DOHH2 (cell line): ENCODE measurements at regions not wholly inside any gene's neighbourhood (a gene's known extent, or its start where the extent isn't known, plus 50 kb on each side); places are given as distances from the start of the nearest gene placed in this dataset.

Source experiments
- H3F3A ChIP-seq: fragments of 200-600 bp; sonication (generic), shearing (Covaris generic); 2 replicates; pipeline ENCODE4 v1.6.0; 2016; ENCODE audit warnings: antibody characterized with exemption, mild to moderate bottlenecking; ENCODE audit not compliant: control insufficient read depth, insufficient read depth
- H3K27ac ChIP-seq: fragments of 200-600 bp; sonication (generic); 2 replicates; pipeline ENCODE4 v1.5.1; 2014; ENCODE audit warnings: low read depth, mild to moderate bottlenecking, low read length, moderate library complexity
- H3K27me3 ChIP-seq: fragments of 200-600 bp; sonication (generic); 2 replicates; pipeline ENCODE4 v1.6.1; 2014; ENCODE audit warnings: mild to moderate bottlenecking, low read length, mixed read lengths; ENCODE audit not compliant: control insufficient read depth
- H3K36me3 ChIP-seq: fragments of 200-600 bp; sonication (generic); 2 replicates; pipeline ENCODE4 v1.6.1; 2014; ENCODE audit warnings: mild to moderate bottlenecking, low read length, moderate library complexity, mixed read lengths; ENCODE audit not compliant: control insufficient read depth
- H3K4me1 ChIP-seq: fragments of 200-600 bp; sonication (generic); 2 replicates; pipeline ENCODE4 v1.6.1; 2014; ENCODE audit warnings: mild to moderate bottlenecking, low read length, mixed read lengths; ENCODE audit not compliant: control insufficient read depth
- H3K4me2 ChIP-seq: fragments of 200-600 bp; sonication (generic); 2 replicates; pipeline ENCODE4 v1.6.0; 2014; ENCODE audit warnings: mild to moderate bottlenecking, low read length, moderate library complexity
- H3K4me3 ChIP-seq: fragments of 200-600 bp; sonication (generic); 2 replicates; pipeline ENCODE4 v1.5.1; 2014; ENCODE audit warnings: mild to moderate bottlenecking, low read length, mixed read lengths
- H3K79me2 ChIP-seq: fragments of 200-600 bp; sonication (generic); 2 replicates; pipeline ENCODE4 v1.6.1; 2014; ENCODE audit warnings: mild to moderate bottlenecking, low read length, mixed read lengths; ENCODE audit not compliant: control insufficient read depth
- H3K9me2 ChIP-seq: fragments of 200-600 bp; sonication (generic); replicated peaks from 2 replicates; pipeline ENCODE4 v1.6.1; 2014; ENCODE audit warnings: mild to moderate bottlenecking, low read length, mixed read lengths; ENCODE audit not compliant: control insufficient read depth
- H3K9me3 ChIP-seq: fragments of 200-600 bp; sonication (generic); 2 replicates; pipeline ENCODE4 v1.6.1; 2014; ENCODE audit warnings: antibody characterized with exemption, low read length, mixed read lengths; ENCODE audit not compliant: control insufficient read depth, insufficient read depth
- H4K20me1 ChIP-seq: fragments of 200-600 bp; sonication (generic); 2 replicates; pipeline ENCODE4 v1.6.0; 2014; ENCODE audit warnings: low read depth, mild to moderate bottlenecking, antibody characterized with exemption, low read length, moderate library complexity; ENCODE audit not compliant: control insufficient read depth, insufficient read depth
- CTCF ChIP-seq: fragments of 200-600 bp; sonication (generic); IDR thresholded peaks from one replicate; pipeline ENCODE4 v1.5.1; 2014; ENCODE audit warnings: antibody characterized with exemption, mild to moderate bottlenecking, low read depth, low read length; ENCODE audit not compliant: poor library complexity, severe bottlenecking
- EZH2phosphoT487 ChIP-seq: fragments of 200-600 bp; sonication (generic); IDR thresholded peaks from 2 replicates; pipeline ENCODE4 v1.6.1; 2017; ENCODE audit warnings: borderline replicate concordance, mild to moderate bottlenecking, antibody characterized with exemption, low read length, moderate library complexity, mixed read lengths

DNA sequence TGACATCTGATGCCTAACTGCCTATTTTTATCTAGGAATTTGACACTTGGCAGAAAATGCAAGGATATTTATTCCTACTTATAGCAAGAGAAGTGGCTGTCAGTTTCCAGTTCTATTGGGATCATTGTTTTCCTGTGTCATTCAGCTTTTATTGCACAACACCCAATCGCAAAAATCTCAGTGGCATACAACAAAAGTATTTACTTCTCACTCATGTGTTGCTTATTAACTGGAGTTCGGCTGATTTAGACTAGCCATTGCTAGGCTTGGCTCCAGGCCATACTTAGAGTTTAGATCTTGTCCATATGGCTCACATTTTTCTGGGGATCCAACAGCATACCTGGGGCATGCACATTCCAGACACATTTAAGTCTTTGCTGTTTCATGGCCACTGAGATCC lies 218.6 kb upstream of the SYT1 start:
- Histone ChIP-seq H3K4me3 (no peak overlapping the region), H3K27ac (no peak overlapping the region), H3K9me2 (no peaks in the 10 kb centered on the region), H4K20me1 (no peaks in the 10 kb centered on the region), H3K36me3 (no peaks in the 10 kb centered on the region), H3F3A (no peaks in the 10 kb centered on the region), H3K27me3 (no peaks in the 10 kb centered on the region), H3K9me3 (no peaks in the 10 kb centered on the region), H3K4me1 (no peaks in the 10 kb centered on the region), H3K79me2 (no peaks in the 10 kb centered on the region), H3K4me2 (no peak overlapping the region)
- TF ChIP-seq CTCF (no peak), EZH2phosphoT487 (no peak)

- Histone ChIP-seq H3K79me2 (no peaks in the 10 kb centered on the region), H4K20me1 (no peaks in the 10 kb centered on the region), H3K27me3 (no peaks in the 10 kb centered on the region), H3K27ac (no peak overlapping the region), H3K4me3 (no peak overlapping the region), H3K36me3 (no peaks in the 10 kb centered on the region), H3K4me1 (no peaks in the 10 kb centered on the region), H3K4me2 (no peak overlapping the region), H3K9me2 (no peaks in the 10 kb centered on the region), H3K9me3 (no peaks in the 10 kb centered on the region), H3F3A (no peaks in the 10 kb centered on the region)
- no peak for TF ChIP-seq CTCF
- no peak for TF ChIP-seq EZH2phosphoT487
These were observed 212.8 kb upstream of the SYT1 start for GRCh38 chr12:78651755-78652154.

DNA sequence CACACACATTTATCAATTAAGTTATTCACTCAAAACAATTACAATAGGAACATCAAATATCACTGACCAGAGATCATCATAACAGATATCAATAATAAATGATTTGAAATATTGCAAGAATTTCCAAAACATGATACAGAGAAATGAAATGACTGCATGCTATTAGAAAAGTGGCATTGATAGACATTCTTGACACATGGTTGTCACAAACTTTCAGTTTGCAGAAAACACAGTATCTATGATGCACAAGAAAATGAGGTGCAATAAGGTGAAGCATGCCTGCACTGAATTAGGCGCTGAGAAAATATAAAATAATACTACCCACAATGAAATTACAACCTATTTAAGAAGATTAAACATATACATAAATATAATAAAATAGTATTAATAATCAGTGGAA lies 198.0 kb upstream of the SYT1 start:
- no peaks in the 10 kb centered on the region for H3K27me3 ChIP-seq
- no peak for TF ChIP-seq CTCF
- TF ChIP-seq EZH2phosphoT487 = no peak
- H3K9me3 ChIP-seq = no peaks in the 10 kb centered on the region

GRCh38 chr12:78671295-78671694 lies 193.3 kb upstream of the SYT1 start:
- H3K4me1 ChIP-seq = no peaks in the 10 kb centered on the region
- no peak overlapping the region for H3K4me2 ChIP-seq
- H3K79me2 ChIP-seq = no peaks in the 10 kb centered on the region
- no peak overlapping the region for H3K27ac ChIP-seq
- H4K20me1 ChIP-seq = no peaks in the 10 kb centered on the region
- H3K9me3 ChIP-seq = no peaks in the 10 kb centered on the region
- H3K36me3 ChIP-seq = no peaks in the 10 kb centered on the region
- H3F3A ChIP-seq = no peaks in the 10 kb centered on the region
- H3K4me3 ChIP-seq = no peak overlapping the region
- H3K27me3 ChIP-seq = no peaks in the 10 kb centered on the region
- TF ChIP-seq CTCF = no peak
- no peak for TF ChIP-seq EZH2phosphoT487
- no peaks in the 10 kb centered on the region for H3K9me2 ChIP-seq

More for the DNA sequence above, 198.0 kb upstream of the SYT1 start:
- Histone ChIP-seq H3K4me3 (no peak overlapping the region), H3K4me2 (no peak overlapping the region), H3K36me3 (no peaks in the 10 kb centered on the region), H4K20me1 (no peaks in the 10 kb centered on the region), H3K27ac (no peak overlapping the region), H3F3A (no peaks in the 10 kb centered on the region), H3K4me1 (no peaks in the 10 kb centered on the region), H3K79me2 (no peaks in the 10 kb centered on the region), H3K9me2 (no peaks in the 10 kb centered on the region)
